ENCODE measurements at regions not wholly inside any gene's neighbourhood (a gene's known extent, or its start where the extent isn't known, plus 50 kb on each side); places are given as distances from the start of the nearest gene placed in this dataset.

GRCh38 chr5:25649628-25650265 is 1005.0 kb upstream of the CDH10 start:
- no peak for TF ChIP-seq CTCF (IDR thresholded peaks at IDR 0.05)
- TF ChIP-seq POLR2A (IDR thresholded peaks at IDR 0.05), result no peak

All from lower leg skin (tissue), 3 donors.